SIG-M5 (cell line): ENCODE measurements at regions not wholly inside any gene's neighbourhood (a gene's known extent, or its start where the extent isn't known, plus 50 kb on each side); places are given as distances from the start of the nearest gene placed in this dataset.
A peak's percentile ranks its signal among the peaks of the same experiment; 100 is the strongest.
"Not testable (repeated sequence)": the region's sequence is repeated elsewhere in the genome, so short reads cannot be mapped to it uniquely, and the experiment has no call there.

Experiments
- DNase-seq: peaks from one replicate; lab custom pipeline; 2025; lab: John Stamatoyannopoulos, UW

GRCh38 chr7:106448992-106449859 lies 164.4 kb upstream of the NAMPT start:
- DNase-seq: no peak

- DNase-seq: no peak
Measured at GRCh38 chr7:106448346-106448991, 163.7 kb upstream of the NAMPT start.

GRCh38 chr7:106447318-106447847 lies 162.6 kb upstream of the NAMPT start:
- DNase-seq: no peak

GRCh38 chr7:106445366-106445765 lies 160.6 kb upstream of the NAMPT start:
- not testable (repeated sequence) for DNase-seq

- no peak for DNase-seq
Measured at GRCh38 chr7:106444068-106444655, 159.4 kb upstream of the NAMPT start.

- no peak for DNase-seq
Measured at GRCh38 chr7:106443156-106443555, 158.4 kb upstream of the NAMPT start.

- no peak for DNase-seq
Measured at GRCh38 chr7:106442476-106442875, 157.7 kb upstream of the NAMPT start.

- not testable (repeated sequence) for DNase-seq
Measured at GRCh38 chr7:106441343-106441742, 156.6 kb upstream of the NAMPT start.

- not testable (repeated sequence) for DNase-seq
Measured at GRCh38 chr7:106436933-106437332, 152.2 kb upstream of the NAMPT start.

GRCh38 chr7:106433377-106433776 lies 148.6 kb upstream of the NAMPT start:
- DNase-seq: no peak

GRCh38 chr7:106430535-106431455 lies 146.0 kb upstream of the NAMPT start:
- DNase-seq: no peak

- DNase-seq: no peak
Measured at GRCh38 chr7:106430103-106430502, 145.3 kb upstream of the NAMPT start.

GRCh38 chr7:106426803-106427202 lies 142.0 kb upstream of the NAMPT start:
- DNase-seq: no peak

GRCh38 chr7:106425017-106425719 lies 140.4 kb upstream of the NAMPT start:
- peak; percentile 95 for DNase-seq

GRCh38 chr7:106424476-106425016 lies 139.8 kb upstream of the NAMPT start:
- DNase-seq: no peak

- no peak for DNase-seq
Measured at GRCh38 chr7:106423821-106424475, 139.2 kb upstream of the NAMPT start.

- no peak for DNase-seq
Measured at GRCh38 chr7:106423111-106423510, 138.3 kb upstream of the NAMPT start.

- peak; percentile 13 for DNase-seq
Measured at GRCh38 chr7:106421181-106421762, 136.5 kb upstream of the NAMPT start.

GRCh38 chr7:106420736-106421135 lies 136.0 kb upstream of the NAMPT start:
- DNase-seq: no peak

- no peak for DNase-seq
Measured at GRCh38 chr7:106420210-106420609, 135.4 kb upstream of the NAMPT start.
